ENCODE measurements at regions not wholly inside any gene's neighbourhood (a gene's known extent, or its start where the extent isn't known, plus 50 kb on each side); places are given as distances from the start of the nearest gene placed in this dataset.

DNA sequence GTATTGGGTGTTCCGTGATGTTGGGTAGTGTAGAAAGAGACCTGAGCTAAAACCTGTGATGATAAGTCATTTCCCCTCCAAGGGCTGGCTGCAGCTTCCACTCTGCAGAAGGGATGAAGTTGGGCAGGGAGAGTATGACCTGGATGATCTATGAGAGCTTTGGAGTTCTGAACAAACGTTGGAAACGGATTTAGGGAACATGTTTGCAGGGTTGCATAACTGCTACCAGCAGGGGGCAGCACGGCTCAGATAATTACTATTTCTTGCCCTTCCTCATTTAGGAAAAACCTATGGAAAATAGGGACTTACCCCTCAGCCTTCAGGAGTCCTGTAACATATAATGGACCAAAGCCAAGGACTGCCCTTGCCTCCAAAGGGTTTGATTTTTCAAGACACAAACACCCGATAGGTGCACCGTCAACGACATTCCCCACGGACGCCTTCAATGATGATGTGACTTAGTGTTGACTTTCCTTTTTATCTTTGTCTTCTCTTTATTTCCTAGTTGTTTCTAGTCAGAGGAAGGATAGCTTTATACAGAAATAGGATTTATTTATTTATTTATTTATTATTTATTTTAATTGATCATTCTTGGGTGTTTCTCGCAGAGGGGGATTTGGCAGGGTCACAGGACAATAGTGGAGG, 164.9 kb upstream of the SASH1 start:
- peak in 1 of 2 donors; percentile 12 for DNase-seq

DNA sequence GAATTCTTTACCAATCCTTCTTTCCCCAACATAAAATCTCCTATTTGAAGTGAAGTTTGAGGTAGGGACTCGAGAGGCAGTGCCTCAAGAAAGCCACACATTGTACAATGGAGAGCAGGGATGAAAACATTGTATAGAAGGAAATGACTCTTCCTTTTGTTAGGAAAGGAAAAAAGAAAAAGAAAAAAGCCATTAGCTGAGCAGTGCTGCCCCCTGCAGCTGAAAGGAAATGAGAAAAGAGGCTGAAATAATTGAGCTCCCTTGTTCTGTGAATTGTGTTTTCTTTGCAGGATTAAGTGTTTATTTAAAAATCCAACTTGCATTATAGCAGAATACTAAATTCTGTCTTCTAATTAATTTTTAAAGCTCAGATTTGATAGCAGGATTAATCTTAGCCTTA, 162.9 kb upstream of the SASH1 start:
- no peak for DNase-seq

DNA sequence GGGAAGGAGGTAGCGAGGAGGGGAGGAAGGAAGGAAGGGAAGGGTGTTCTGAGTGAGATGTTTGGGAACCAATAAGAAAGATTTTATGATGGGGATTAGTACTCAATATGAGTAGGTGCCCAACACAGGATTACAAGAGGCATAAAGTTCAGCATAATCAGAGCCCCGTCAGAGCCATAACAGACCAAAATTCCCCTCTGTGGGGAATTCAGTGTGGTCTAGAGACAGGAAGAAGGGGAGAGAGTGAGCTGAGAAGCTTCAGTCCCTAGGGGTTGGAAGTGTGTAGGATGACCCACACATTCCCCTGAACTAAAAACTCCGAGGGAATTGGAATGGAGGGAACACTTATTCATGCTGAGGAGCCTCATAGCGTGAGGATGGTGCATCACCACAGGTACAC, 160.3 kb upstream of the SASH1 start:
- DNase-seq: no peak

DNA sequence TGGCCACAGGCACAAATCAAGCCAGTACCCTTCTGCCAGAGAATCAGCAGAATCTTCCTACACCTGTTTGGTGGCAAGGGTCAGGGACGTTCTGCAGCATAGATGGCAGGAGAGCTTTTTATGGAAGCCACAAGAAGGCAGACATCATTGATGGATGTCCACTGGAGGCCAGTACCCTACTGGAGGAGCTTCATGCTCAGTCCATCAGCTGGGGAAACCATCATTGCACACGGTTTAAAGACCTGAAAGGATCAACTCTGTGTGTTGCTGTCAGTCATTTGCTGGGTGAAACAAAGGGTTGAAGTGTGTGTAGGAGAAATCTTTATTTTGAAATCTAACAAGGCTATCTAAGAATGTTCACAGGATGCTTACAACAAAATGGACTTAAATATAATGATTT, 158.9 kb upstream of the SASH1 start:
- no peak for DNase-seq

DNA sequence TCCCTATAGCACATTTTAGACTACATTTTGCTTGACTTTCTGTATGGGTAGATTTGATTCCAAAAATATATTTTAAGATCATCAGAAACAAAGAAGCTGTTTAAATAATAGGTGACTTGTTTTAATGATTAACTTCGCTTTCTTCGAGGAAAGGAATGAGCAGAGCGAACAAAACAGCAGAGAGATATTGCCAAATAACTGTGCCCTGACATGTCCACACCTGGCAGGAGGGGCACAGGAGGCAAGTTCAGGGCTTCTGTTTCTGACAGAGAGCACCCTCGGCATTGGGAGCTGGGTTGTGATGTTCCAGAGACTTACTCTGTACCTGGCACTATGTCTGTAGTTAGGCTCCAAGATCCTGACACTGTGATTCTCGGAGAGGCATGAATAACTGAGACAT, 155.7 kb upstream of the SASH1 start:
- DNase-seq: no peak

DNA sequence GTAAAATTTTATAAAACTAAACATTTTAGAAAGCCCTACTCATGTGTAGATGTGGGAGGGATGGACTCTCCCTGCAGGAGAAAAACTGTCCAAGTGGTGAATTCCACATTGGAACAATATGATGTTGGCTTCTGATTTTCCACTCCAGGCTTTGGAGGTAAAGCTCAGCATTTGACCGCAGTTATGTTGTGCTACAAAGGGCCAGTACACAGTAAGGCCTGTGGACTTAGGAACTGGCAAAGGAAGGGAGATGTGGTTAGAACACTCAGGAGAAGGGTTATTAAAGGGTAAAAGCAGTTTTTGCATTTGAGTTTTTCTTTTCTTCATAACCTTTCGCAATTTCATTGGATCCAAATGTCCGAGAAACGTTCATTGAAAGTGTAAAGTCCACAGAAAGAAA, 150.3 kb upstream of the SASH1 start:
- DNase-seq: no peak

DNA sequence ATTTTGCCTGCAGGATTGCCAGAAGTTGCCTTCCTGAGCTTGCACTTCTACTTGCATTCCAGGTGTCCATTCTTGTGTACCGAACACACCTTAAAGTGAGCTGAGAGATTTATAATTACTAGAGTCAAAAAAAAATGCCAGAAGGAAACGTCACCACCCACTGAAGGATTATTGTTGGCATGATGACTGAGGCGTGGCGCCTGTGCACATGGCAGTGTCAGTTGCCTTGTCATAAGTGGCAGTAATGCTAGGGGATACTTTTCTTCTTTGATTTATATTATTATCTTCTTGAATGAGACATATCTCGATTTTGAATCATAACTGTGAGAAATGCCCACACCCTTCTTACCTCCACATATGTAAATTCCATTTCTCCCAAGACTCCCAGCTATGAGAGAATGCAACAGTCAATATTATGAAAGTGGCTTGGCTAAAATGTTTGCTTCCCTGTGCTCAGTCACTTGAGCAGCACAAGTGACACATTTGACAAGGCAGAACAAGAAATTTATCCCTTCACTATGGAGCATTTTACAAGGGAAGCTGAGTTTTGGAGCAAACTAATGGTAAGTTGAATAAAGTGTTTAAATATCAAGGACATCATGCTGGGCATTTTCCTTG, 149.5 kb upstream of the SASH1 start:
- no peak for DNase-seq

DNA sequence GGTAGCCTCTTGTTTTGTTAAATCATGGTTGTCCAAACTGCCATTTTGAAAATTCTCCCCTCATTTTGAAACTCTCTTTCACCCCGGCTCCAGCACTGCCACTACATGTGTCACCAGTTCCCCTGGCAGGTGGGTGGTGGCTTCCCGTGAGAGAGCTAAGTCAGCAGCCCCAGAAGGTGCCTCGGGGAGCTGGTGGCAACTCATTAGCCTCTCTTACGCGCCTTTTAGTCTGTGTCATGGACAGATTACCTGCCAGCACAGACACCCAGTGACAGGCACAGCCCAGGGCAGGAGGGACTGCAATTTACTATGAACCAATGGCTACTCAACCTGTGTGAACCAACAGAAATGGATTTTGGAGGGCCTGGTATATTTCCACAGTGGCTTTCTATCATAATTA, 147.1 kb upstream of the SASH1 start:
- no peak for DNase-seq

DNA sequence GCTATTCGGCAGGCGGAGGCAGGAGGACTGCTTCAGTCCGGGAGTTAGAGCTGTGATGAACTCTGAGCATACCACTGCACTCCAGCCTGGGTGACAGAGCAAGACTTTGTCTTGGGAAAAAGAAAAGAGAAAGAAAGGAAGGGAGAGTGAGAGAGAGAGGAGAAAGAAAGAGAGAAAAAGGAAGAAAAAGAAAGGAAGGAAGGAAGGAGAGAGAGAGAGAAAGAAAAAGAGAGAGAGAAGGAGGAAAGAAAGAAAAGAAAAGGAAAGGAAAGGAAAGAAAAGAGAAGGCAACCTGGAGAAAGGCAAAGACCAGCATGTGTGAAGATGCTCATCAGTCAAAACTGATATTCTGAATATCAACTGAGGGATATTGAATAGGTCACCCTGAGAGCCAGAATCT, 143.1 kb upstream of the SASH1 start:
- DNase-seq: no peak

DNA sequence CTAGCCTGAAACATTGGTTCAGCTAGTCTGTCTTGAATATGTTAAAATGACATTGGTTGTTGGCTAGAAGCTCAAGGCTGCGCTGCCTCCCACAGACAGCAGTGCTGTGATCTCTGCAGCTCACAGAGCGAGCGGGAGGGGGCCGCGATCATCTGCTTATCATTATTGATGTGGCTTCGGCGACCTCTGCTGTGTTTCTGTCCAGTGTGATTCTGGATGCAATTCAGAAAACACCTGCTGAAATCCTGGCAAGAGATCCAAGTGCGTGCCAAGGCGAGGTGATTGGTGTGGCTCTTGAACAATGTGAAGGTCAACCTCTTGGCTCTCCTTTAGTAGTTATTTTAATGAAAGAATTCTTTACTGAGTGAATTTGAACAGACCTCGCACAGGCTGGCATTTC, 142.3 kb upstream of the SASH1 start:
- no peak for DNase-seq

DNA sequence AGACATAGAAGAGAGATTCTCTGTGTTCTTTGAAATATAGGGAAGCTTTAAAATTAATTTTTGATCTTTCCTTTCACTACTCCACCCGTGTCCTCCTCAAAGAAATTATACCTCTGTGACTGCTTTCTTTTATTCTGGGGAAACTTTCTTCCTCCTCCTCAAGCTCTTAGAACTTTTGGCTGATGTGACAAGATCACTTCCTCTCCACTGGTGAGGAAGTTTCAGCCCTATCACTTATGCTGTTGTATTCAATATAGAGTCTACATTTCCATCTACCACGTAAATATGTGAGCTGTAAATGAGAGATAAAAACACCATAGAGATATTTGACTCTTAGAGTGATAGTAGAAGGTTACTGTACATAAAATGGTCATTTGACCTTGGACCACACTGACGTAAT, 141.9 kb upstream of the SASH1 start:
- no peak for DNase-seq

DNA sequence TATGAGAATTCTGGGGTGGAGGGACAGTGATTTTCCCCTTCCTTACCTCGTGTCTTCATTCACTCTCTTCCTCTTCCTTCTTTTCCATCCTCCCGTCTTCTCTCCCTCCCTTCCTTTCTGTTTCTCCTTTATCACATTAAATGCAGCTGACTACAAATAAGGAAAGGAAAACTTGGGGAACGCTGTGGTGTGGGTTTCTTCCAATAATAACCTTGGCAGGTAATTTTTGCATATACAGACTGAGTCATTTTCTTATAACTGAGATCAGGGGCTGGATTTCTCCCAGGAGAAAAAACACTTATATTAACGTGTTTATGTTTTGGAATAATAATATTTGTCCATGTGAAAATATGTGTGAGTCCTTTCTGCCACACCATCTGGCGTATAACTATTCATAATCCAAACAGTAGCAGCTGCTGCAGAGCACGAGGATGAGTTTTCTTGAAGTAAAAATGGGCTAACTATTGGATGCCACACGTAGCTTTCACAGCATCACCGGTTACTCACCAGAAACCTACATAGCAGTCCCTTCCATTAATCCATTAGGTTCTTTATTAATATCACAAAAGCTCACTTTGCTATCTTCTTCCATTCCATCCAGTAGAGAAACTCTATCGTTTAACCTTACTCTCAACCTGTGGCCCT, 139.2 kb upstream of the SASH1 start:
- no peak for DNase-seq

DNA sequence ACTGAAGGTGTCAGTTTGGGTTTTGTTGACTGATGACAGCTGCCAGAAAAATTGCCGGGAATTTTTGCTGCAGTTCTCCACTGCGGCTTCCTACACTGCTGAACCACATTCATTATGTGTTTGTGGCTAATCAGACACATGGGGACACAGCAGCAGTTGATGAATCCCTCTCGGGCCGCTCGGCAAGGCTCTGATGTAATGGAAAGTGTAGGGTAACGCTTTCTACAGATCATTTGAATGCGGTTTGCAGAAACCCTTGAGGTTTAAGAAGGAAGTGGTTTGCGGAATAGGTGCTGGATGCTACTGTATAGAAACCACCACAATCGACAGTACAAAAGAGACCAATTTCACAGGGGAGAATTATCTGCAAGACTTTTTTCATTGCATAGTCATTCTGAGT, 138.7 kb upstream of the SASH1 start:
- DNase-seq: peak; percentile 33 to 58

DNA sequence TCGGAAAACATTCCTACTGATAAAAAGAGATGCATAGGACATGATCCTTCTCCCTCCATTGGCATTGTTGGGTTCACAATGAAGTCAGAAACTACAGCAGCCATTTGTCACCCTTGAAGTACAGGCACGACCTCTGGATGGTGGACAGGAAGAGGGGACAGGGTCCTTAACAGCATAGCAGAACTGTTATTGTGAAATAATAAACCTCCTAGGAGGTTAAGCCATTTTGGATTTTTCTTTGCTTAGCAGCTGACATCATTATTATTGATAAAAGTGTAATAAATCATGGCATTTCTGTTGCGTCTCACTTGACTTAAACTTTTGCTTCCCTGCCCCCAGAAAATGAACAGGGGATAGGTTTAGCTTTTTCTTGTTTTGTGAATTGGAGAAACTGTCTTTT, 134.3 kb upstream of the SASH1 start:
- no peak for DNase-seq

DNA sequence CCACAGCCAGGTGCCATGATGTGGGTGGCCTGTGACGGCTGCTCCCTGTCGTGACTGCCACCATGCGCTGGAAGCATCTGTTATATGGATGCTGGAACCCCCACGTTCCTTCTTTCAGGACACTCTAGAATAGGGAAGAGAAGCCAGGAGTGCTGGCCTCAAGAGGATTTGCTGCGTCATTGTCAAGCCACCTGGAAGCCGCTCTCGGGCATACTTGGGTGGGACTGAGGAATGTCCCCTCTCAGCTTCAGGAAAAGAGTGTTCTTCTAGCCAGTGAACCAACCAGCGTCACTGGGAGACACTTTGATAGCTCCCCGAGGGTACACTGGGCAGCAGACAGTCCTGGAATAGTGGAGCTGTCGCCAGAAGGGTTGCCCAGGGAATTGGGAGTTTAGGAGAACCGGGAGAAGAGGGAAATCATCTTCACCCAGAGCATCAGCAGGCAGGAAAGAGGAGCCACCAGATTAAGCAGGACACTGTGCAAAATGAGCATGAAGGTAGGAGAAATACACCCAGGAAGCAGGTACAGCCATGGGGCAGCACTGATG, 130.8 kb upstream of the SASH1 start:
- DNase-seq: no peak

DNA sequence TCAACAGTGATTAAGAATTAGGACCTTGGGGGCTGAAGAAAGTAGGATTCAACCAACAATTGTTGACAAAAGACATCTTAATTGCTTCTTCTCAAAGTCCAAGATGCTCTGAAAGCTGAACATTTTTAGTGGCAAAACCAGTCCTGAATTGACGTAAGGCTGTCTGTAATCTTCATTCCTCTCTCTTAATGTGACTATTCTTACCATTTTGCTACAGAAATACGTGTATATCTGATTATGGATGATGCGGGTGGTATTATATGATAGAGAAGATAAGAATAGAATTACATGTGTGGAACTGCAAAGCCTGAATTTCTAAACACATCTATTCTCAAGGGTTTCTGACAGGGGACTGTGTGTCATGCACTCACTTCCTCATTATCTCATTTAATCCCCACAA, 130.3 kb upstream of the SASH1 start:
- DNase-seq: no peak

DNA sequence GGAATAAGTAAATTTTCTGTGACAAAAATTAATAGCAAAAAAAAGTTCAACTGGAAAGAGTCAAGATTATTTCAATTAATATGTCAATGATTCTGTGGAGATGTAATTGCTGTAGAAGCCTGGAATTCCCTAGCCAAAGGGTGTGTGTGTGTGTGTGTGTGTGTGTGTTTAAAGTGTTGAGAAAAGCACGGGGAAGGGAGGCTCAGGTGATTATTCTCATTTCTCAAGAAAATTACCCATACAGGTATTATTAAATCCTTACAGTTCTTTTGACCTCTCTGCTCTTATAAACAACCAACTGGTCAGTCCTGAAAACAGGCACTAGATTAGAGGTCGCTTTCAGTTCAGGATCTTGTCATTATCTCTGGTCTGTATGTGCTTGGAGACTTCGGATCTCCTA, 129.3 kb upstream of the SASH1 start:
- no peak for DNase-seq

DNA sequence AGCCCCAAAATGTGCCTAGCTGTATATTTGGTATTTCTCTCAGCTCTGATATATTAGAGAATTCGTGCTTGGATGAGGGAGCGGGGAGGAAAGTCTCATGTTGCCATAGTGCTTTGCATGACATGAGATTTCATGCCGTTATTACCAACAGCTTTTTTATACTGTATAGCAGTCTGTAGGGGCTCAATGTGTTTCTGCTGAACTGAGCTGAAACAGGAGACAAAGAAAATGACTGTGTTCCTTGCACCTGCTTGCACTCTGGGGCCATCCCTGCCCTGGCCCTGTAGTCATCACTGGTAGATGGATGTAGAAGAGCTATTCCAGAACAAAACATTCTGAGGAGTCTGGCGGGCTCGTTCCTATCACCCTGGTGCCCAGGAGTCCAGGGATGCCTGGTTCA, 128.0 kb upstream of the SASH1 start:
- DNase-seq: no peak

DNA sequence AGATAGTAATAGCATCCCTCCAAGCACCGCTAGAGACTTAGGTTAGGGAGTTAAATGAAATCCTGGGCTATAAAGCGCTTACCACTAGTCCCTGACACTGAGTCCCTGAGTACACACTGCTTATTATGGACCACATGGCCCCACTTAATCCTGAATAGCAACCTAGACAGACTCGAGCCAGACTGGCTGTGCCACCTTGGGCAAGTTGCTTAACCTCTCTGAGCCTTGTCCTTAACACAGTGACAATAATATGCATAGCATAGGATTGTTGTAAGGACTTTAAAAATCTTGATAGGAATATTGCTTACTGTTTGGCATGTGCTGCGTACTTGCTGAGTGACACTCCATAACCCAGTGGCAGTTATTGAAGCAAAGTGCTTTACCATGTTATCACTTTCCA, 125.6 kb upstream of the SASH1 start:
- no peak for DNase-seq

DNA sequence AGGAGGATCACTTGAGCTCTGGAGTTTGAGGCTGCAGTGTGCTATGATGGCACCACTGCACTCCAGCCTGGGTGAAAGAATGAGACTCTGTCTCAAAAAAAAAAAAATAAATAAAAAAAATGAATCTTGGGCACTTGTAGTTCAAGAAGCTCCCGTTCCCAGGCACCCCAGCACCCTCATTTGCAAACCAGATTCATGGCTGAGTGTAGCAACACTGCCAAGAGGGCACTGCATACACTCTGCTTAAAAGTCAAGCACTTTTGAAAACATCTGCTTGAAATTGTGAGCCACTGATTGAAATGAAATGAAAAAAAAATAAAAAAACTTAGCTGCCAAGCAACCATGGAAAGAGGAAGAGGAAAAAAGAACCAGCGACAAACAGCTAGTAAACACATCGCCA, 124.7 kb upstream of the SASH1 start:
- no peak for DNase-seq

DNA sequence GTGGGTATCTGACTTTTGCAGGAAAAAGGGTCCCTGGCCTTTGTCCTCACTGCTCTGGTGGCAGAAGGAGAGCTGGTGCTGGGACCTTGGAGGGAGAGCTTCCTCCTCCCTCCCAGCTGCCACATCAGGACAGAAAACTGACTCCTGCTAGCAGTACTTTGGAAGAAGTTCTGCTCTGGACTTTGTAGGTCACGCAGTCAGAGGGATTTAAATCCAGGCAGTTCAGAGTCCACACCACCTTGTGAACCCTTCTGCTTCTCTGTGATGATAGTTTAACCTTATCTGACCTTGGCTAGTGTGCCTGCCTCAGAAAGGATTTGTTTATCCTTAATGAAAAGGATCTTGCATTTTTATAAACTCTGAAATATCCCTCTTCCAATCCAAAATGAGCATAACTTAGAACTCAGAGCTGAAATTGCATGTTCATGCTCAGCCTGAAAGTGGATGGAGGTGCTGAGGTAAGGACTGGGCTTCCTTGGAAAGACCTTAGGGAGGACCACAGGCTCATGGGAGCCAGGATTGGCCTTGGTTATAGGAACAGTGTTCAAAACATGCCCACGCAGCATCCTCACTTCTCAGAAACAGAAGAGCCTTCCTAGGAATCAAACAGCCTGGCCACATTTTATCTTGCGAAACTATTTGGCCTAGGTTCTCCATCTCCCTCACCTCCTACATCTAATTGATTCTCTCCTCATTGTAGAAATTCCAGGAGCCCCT, 123.9 kb upstream of the SASH1 start:
- no peak for DNase-seq

DNA sequence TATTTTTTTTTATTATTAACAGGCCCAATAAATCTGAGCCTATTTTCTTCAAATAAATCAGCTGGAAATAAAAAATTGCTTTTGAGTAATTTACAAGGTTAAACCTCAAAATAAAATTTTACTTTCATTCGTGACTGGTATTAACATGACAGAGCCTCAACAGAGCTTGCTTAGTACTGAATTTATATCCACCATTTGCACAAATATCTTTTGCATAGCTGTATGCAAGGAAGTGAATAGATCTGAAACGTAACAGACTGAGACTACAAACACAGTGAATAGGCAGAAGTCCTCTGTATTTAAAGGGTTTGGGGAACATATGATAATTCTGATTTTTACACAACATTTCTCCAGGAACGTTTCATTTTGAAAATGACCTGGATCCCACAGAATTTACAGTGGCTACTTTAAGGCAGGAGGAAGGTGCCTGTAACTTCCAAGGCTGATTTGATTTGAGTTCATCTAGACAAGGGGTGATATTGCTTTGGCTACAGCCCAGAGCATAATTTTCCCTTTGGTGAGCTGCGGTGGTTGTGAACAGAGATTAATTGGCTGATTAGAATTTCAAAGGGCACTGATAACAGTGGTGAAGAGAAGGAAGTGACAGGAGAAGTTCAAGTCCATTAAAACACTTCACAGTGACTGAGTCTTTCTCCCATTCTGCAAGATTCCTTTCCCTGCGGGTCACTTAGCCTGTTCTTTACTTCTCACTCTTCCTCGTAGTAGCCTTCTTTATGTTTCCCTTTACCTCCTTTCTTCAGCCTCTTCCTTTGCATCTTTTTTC, 121.2 kb upstream of the SASH1 start:
- DNase-seq: no peak

DNA sequence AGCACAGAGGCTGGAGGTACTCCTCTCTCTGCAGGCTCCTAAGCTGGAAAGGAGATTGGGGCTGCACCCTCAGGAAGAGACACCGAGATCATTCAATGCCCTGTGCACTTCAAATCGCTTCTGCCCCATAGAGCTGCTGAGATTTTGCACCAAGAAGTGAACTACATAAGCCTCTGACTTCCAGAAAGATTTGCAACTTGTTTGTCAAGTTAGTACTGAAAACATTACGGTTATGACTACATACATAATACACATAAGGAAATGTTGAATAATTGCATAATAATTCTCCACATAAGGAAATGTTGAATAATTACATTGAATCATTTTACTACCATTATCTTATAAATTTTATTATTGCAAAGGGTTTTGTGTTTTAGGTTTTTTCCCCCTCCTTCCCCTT, 120.3 kb upstream of the SASH1 start:
- DNase-seq: no peak
